GM23338 (cell line): ENCODE measurements at regions not wholly inside any gene's neighbourhood (a gene's known extent, or its start where the extent isn't known, plus 50 kb on each side); places are given as distances from the start of the nearest gene placed in this dataset.

Experiments
- CREB1 ChIP-seq: fragments of 250-450 bp; sonication (Bioruptor Pico); IDR thresholded peaks from 2 replicates; pipeline ENCODE4 v1.5.0; 2020; ENCODE audit warnings: low read depth, mild to moderate bottlenecking, moderate library complexity
- CTCF ChIP-seq, 2 experiments: fragments of 200-600 bp in 1 of 2; sonication (generic) in 1 of 2; conservative IDR thresholded peaks; 2 replicates each; pipeline versions ENCODE4 v1.5.1 to v1.6.1; 2016 to 2017; ENCODE audit warnings: antibody characterized with exemption in 2 of 2, low read depth in 2 of 2, mild to moderate bottlenecking in 2 of 2, moderate library complexity in 1 of 2
- EZH2 ChIP-seq: fragments of 200-600 bp; sonication (generic); IDR thresholded peaks from one replicate; pipeline ENCODE4 v1.8.0; 2017; ENCODE audit warnings: antibody characterized with exemption, mild to moderate bottlenecking, low read depth; ENCODE audit not compliant: unreplicated experiment
- EZH2phosphoT487 ChIP-seq: fragments of 200-600 bp; sonication (generic); IDR thresholded peaks from one replicate; pipeline ENCODE4 v1.8.1; 2018; ENCODE audit warnings: antibody characterized with exemption; ENCODE audit not compliant: unreplicated experiment
- POLR2AphosphoS5 ChIP-seq: IDR thresholded peaks from 2 replicates; pipeline ENCODE4 v1.6.1; 2016; ENCODE audit warnings: antibody characterized with exemption, low read depth
- REST ChIP-seq: IDR thresholded peaks from one replicate; pipeline ENCODE4 v1.6.1; 2018; ENCODE audit warnings: antibody characterized with exemption; ENCODE audit not compliant: unreplicated experiment
- STAT1 ChIP-seq: IDR thresholded peaks from one replicate; pipeline ENCODE4 v1.6.1; 2016; ENCODE audit warnings: antibody characterized with exemption; ENCODE audit not compliant: unreplicated experiment
- ZNF114 ChIP-seq: fragments of 250-450 bp; sonication (Bioruptor Pico); IDR thresholded peaks from 2 replicates; pipeline ENCODE4 v1.5.0; 2020; ENCODE audit warnings: mild to moderate bottlenecking, moderate library complexity
- TF ChIP-seq, protein P1 (sequence below): IDR thresholded peaks from 2 replicates; pipeline ENCODE4 v1.6.1; 2016; ENCODE audit warnings: antibody characterized with exemption

- no peak for TF ChIP-seq EZH2
- TF ChIP-seq POLR2AphosphoS5, result no peak
- TF ChIP-seq CTCF (conservative IDR thresholded peaks at IDR 0.05; ENCODE audit: low read depth in 2 of 2), result no peak
- TF ChIP-seq EZH2phosphoT487, result no peak
- TF ChIP-seq, protein P1, sequence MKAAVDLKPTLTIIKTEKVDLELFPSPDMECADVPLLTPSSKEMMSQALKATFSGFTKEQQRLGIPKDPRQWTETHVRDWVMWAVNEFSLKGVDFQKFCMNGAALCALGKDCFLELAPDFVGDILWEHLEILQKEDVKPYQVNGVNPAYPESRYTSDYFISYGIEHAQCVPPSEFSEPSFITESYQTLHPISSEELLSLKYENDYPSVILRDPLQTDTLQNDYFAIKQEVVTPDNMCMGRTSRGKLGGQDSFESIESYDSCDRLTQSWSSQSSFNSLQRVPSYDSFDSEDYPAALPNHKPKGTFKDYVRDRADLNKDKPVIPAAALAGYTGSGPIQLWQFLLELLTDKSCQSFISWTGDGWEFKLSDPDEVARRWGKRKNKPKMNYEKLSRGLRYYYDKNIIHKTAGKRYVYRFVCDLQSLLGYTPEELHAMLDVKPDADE, result no peak
- TF ChIP-seq CREB1 (CRISPR knock-in tag), result no peak
- TF ChIP-seq ZNF114, result no peak
- no peak for TF ChIP-seq REST
- TF ChIP-seq STAT1, result no peak
Observed at GRCh38 chr18:67876871-67877270, 360.4 kb upstream of the DSEL start.
